ENCODE measurements at regions not wholly inside any gene's neighbourhood (a gene's known extent, or its start where the extent isn't known, plus 50 kb on each side); places are given as distances from the start of the nearest gene placed in this dataset.

DNA sequence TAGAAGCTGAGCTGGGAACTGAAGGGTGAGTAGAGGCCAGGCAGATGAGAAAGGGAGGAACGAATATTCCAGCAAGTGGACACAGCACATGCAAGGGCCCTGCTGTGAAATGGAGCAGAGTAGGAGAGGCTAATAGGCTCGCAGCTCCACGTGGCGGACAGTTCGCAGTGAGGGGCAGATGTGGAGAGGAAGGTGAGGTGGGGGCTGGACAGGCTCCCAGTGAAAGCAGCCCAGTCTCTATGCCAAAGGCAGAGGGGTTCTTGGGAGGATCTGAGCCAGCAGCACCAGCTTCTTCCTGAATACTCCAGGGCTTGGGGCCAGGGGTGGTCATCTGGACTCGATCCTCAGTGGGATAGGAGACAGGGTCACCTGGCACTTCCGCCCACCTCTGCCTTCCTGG lies 81.0 kb downstream of the CEBPB start:
- TF ChIP-seq JUND (IDR thresholded peaks at IDR 0.05; ENCODE audit: low read depth): no peak
- no peak for DNase-seq (ENCODE audit: low read depth in 1 of 2, low spot score in 1 of 2)
- in situ Hi-C loops (cut with HindIII; ENCODE audit: low pct_unique_long_range_greater_than_20kb, low sequenced_read_pairs): no loop called here

DNA sequence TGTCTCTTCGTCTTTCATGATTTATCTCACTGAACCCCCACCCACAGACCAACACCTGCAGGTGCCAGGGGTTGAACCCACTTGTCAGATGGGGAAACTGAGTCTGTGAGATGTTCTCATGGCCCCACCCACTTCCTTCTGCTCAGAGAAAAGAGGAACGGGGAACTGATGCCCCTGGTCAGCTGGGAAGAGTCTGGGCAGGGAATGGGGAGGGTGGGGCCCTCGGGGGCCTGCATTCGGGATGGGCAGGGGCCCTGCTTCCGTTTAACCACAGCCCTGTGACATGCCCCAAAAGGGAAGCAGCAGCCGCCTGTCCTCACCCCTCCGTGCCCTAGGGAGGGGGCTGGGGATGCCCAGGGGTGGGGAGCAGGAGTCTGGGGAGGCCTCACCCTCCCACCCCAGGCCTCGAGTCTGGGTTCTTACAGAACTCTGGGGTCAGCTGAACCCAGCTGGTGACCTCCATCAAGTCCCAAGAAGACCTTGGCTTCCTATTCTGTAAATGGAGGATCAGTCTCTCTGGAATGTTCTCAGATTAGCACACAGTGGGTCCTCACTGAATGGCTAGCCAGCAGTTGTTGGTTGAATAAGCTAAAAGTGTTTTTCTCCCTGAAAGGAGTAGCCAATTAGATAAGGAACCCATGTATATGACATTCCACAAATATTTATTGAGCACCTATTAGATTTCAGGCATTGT lies 81.5 kb downstream of the CEBPB start:
- in situ Hi-C loops (cut with HindIII; ENCODE audit: low pct_unique_long_range_greater_than_20kb, low sequenced_read_pairs): no loop called here
- no peak for TF ChIP-seq JUND (IDR thresholded peaks at IDR 0.05; ENCODE audit: low read depth)

DNA sequence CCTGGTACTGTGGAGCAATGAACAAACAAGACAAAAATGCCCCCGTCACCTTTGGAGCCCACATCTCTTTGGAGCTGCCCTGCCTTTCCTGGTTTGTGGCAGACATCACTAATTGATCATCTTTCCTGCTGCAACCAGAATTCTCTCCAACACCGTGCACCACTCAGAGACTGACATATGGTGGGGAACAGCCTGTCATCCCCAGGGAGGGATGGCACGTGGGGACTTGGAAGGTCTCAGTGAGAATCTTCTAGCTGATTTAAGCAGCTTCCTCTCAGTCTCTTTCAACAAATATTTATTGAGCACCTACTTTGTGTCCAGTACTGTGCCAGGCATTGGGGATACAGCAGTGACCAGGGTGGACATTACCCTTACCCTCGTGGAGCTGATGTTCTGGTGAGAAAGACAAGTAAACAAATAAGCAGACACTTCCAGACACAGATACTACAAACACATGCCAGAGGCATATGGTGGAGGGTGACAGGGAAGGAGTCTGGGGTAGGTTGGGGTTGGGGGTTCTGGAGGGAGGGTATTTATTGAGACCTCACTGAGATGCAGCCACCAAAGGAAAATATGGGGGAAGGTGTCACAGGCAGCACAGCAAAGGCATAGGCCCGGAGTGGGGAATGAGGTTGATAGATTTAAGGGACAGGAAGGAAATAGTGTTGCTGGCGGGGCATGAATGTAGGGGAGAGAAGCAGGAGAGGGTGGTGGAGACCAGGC lies 82.3 kb downstream of the CEBPB start:
- in situ Hi-C loops (cut with HindIII; ENCODE audit: low pct_unique_long_range_greater_than_20kb, low sequenced_read_pairs): no loop called here
- DNase-seq (ENCODE audit: low read depth in 1 of 2, low spot score in 1 of 2): no peak
- TF ChIP-seq JUND (IDR thresholded peaks at IDR 0.05; ENCODE audit: low read depth): no peak

More for the DNA sequence above, 81.5 kb downstream of the CEBPB start:
- no peak for DNase-seq (ENCODE audit: low read depth in 1 of 2, low spot score in 1 of 2)

DNA sequence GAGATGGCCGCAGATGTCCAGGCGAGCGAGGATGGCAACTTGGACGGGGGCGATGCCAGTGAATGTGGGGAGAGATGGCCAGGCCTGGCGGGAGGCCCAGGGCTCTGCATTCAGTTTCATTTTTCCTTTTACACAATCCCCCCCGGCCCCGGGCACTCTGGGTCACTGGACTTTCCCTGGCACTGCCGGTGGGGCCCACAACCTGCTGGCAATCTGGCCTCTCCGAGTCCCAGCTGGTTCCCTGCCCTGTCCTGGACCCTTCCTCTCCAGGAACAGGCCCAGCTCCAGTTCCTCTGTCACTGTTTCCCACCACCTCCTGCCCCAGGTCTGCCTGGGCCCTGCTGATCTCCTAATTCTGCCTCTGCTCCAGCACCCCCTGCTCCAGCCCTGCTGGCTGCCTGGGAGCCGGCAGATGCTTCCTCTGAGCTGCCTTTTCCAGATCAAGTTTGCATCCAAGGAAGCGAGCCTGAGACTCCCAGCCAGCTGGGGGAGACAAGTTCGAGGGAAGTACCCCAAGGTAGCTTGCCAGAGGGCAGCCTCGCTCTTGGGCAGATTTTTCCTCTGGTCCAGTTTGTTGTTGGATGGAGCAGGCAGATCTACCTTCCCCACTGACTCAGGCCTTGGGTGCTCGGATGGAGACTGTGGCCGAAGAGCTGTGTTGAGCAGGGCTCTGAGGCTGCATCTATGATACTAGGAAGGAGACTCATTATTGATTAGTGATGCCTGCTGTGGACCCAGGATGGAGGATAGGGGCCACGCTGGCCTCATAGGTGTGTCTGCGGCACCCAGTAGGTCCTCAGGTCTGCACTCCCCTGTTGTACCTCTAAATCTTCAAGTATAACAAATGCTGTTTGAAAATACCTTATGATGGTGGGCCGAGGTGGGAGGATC lies 83.2 kb downstream of the CEBPB start:
- DNase-seq (ENCODE audit: low read depth in 1 of 2, low spot score in 1 of 2): no peak
- in situ Hi-C loops (cut with HindIII; ENCODE audit: low pct_unique_long_range_greater_than_20kb, low sequenced_read_pairs): no loop called here
- TF ChIP-seq JUND (IDR thresholded peaks at IDR 0.05; ENCODE audit: low read depth): no peak

DNA sequence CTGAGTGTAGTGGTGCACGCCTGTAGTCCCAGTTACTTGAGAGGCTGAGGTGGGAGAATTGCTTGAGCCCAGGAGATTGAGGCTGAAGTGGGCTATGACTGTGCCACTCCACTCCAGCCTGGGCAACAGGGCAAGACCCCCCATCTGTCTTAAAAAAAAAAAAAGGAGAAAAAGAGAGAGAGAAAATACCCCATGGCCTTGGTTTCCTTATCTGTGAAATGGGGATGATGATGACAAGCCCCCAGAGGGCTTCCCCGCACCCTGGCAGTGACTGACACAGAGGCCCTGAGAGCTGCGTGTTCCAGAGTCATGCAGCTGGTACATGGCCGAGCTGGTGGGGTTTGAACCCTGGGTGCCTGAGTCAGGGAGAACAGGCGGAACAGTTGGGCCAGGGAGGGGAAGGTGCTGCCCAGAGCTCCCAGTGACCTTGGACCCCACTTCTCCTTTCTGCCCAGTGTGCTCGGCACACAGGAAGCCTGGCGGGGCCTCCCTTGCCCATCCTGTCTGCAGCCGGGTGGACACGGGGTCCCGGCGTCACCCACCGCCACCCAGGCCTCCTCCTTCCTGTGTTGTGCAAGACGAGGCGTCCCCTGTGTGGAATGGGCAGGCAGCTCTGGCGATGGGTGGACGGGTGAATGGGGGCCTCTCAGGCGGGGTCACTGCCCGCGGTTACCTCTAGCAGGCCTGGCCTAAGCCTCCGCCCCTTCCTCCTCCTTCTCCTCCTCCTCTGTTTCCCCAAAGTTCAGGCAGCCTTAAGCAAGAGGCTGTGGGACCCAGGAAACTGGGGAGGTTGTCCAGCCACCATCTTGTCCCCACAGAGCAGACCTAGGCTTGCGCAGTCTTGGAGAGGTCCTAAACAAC lies 84.2 kb downstream of the CEBPB start:
- in situ Hi-C loops (cut with HindIII; ENCODE audit: low pct_unique_long_range_greater_than_20kb, low sequenced_read_pairs): no loop called here
- no peak for DNase-seq (ENCODE audit: low read depth in 1 of 2, low spot score in 1 of 2)
- TF ChIP-seq JUND (IDR thresholded peaks at IDR 0.05; ENCODE audit: low read depth): no peak

DNA sequence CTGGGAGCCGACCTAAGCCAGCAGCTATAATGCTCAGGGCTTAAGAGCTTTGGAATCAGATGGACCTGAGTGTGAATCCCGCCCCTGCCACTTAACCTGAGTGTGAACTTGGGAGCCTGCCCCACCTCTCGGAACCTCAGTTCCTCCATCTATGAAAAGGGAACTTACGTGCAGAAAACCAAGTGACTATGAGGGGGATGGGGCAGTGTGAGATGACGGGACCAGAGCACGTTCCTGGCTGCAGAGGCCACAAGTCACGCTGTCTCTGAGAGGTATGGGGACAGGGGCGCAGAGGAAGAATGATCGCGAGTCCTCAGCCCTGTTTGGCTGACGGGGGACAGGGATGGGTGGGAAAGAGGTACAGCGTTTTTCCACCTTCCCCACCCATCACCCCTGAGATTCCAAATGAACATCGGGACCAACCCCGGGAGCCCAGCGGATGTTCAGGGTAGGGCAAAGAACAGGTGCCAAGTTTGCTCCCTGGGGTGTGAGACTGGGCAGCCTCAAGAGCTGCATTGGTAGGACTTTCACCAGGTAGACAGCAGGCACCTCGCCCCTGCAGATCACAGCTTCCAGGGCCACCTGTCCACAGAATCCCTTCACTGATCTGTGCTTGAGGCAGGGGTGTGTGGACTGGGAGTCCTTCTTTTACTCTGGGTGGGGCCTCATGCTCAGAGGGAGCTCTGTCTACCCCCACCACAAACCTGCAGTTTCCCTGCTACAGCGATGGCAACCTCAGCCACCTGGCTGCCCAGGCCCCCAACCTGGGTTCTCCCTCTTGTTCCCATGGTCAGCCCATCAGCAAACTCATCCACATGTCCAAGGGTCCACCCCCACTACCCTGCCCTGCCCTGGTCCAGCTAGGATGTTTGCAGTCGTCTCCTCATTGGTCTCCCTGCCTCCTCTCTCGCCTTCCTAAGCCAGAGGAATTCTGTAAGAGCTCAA lies 85.8 kb downstream of the CEBPB start:
- no peak for DNase-seq (ENCODE audit: low read depth in 1 of 2, low spot score in 1 of 2)
- in situ Hi-C loops (cut with HindIII; ENCODE audit: low pct_unique_long_range_greater_than_20kb, low sequenced_read_pairs): no loop called here
- no peak for TF ChIP-seq JUND (IDR thresholded peaks at IDR 0.05; ENCODE audit: low read depth)

DNA sequence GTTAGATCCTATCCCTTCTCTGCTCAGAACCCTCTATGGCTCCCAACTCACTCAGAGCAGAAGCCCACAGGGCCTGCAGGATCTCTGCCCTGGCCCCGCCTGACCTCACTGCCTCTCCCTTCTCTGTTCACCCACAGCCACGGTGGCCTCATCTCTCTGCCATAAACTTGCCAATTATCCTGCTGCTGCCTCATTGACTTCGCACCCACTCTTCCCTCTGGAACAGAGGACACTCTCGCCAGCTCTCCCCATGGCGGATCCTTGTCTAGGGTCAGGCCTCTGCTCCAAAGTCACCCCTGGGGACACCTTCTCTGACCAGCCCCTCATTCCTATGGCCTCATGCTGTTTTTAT lies 86.4 kb downstream of the CEBPB start:
- no peak for TF ChIP-seq JUND (IDR thresholded peaks at IDR 0.05; ENCODE audit: low read depth)
- in situ Hi-C loops (cut with HindIII; ENCODE audit: low pct_unique_long_range_greater_than_20kb, low sequenced_read_pairs): no loop called here
- no peak for DNase-seq (ENCODE audit: low read depth in 1 of 2, low spot score in 1 of 2)

DNA sequence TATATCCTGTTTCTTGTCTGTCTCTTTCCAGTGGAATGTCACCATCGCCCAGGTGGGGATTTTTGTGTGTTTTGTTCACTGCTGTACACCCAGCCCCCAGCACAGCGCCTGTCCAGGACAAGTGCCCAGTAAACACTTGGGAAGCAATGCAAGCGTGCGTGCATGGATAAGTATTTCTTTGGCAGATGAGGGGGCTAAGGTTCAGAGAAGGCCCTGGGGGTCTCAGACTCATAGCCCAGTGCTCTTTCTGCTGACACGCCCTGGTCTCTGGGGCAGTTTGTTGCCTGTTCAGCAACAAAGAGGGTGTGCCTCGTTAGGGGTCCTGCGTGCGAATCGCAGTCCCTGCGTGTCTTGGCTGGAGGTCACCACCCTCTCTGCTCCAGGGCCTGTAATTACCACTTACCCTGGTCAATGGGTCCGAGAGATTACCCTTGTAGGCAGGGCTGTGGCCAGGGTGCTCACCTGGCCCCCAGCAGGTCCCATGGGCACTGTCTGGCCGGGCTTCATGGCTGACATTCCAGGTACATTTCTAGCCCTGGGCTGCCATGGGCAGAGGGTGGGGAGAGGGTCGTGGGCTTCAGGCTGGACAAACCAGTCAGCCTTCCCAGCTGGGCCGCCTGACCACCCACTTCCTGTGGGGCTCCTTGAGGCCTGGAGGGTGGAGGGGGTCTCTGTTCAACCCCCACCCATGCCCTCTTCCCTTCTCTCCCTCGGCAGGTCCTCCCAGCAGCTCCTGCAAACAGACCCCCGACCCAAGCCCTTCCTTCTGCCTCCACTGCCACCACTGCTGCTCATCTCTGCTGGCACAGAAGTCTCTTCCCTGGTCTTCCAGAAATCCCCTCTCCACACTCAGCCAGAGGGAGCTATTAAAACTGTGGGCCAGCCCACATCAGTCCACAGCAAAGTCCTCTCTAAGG lies 87.1 kb downstream of the CEBPB start:
- no peak for TF ChIP-seq JUND (IDR thresholded peaks at IDR 0.05; ENCODE audit: low read depth)
- no peak for DNase-seq (ENCODE audit: low read depth in 1 of 2, low spot score in 1 of 2)
- in situ Hi-C loops (cut with HindIII; ENCODE audit: low pct_unique_long_range_greater_than_20kb, low sequenced_read_pairs): no loop called here

DNA sequence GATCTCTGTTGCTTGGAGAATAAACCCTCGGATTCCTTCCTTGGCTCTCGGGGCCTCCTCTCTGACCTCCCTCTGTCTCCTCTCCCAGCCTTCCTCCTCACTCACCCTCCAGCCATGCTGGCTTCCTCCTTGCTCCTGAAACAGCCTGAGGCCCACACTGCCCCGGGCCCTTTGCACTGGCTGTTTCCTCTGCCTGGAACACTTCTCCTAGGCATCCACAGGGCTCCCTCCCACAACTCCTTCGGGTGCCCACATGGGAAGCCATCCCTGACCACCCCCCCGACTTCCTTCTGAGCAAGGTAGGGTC lies 87.7 kb downstream of the CEBPB start:
- DNase-seq (ENCODE audit: low read depth in 1 of 2, low spot score in 1 of 2): no peak
- no peak for TF ChIP-seq JUND (IDR thresholded peaks at IDR 0.05; ENCODE audit: low read depth)
- in situ Hi-C loops (cut with HindIII; ENCODE audit: low pct_unique_long_range_greater_than_20kb, low sequenced_read_pairs): no loop called here

DNA sequence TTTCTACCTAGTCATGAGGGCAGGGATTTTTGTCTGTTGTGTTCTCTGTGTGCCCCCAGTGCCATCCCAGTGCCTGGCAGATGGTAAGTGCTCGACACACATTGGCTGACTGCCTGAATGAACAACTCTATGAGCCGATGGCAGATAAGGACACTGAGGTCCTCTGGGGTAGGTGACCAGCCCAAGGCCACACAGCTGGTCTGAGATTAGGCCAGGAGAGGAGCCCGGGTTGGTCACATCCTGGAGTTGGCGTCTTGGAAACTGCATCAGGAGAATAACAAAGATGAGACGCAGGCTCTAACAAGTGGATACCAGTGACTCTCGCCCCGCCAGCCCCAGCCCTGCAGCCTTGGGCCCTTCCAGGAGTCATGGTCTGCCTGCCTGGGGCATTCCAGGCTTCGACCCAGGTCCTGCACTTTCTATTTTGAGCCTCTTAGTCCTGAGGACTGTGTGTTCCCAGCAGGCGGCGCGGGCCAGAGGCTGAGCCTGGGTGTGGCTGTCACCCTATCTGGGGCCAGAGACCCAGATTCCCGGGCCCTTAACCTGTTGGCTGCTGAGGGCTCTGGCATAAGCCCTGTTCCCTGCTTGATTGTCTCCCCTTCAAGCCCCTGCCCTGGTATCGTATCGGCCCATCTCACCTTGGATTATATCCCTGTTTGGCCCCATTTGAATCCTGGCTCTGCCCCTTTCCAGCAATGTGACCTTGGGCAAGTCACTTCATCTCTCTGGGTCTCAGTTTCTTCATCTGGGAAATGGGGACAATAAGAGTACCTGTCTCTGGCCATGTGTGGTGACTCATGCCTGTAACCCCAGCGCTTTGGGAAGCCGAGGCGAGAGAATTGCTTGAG lies 88.3 kb downstream of the CEBPB start:
- in situ Hi-C loops (cut with HindIII; ENCODE audit: low pct_unique_long_range_greater_than_20kb, low sequenced_read_pairs): no loop called here
- TF ChIP-seq JUND (IDR thresholded peaks at IDR 0.05; ENCODE audit: low read depth): no peak
- peak in 1 of 2 experiments; percentile 69 for DNase-seq (ENCODE audit: low read depth in 1 of 2, low spot score in 1 of 2)
